ENCODE measurements at regions not wholly inside any gene's neighbourhood (a gene's known extent, or its start where the extent isn't known, plus 50 kb on each side); places are given as distances from the start of the nearest gene placed in this dataset.

- ChIA-PET CTCF (no interaction called here), POLR2A (no interaction called here)
- H3K4me1 ChIP-seq (ENCODE audit: control insufficient read depth in 1 of 2, extremely low read depth in 1 of 2, insufficient read depth in 2 of 2, low read length in 2 of 2), result no peaks in the 10 kb centered on the region
- no peak overlapping the region for H3K27ac ChIP-seq (ENCODE audit: low read length)
- ATAC-seq (replicated peaks in 1 of 4) (no peak), DNase-seq (no peak)
- WGBS (ENCODE audit: insufficient coverage), result 58% methylated on average over 2 of the region's 4 CpGs
- H3K27me3 ChIP-seq (replicated peaks in 1 of 2; ENCODE audit: control insufficient read depth in 2 of 2, extremely low read depth in 1 of 2, insufficient read depth in 2 of 2, low read length in 1 of 2), result no peaks in the 10 kb centered on the region
- no peak overlapping the region for H3K27ac Mint-ChIP-seq
- no peaks in the 10 kb centered on the region for H3K4me1 Mint-ChIP-seq
- H3K4me3 Mint-ChIP-seq, result no peak overlapping the region
- H3K9me3 Mint-ChIP-seq, result no peaks in the 10 kb centered on the region
- H3K4me3 ChIP-seq (ENCODE audit: control insufficient read depth in 1 of 2, extremely low read depth in 1 of 2, low read length in 1 of 2), result no peak overlapping the region
- H3K27me3 Mint-ChIP-seq, result peaks cover 4 to 13% of the 10 kb centered on the region in 2 donors
- no peaks in the 10 kb centered on the region for H3K36me3 ChIP-seq (ENCODE audit: control insufficient read depth in 2 of 2, extremely low read depth in 1 of 2, insufficient read depth in 1 of 2, low read length in 1 of 2)
- no peaks in the 10 kb centered on the region for H3K36me3 Mint-ChIP-seq
- no peaks in the 10 kb centered on the region for H3K9me3 ChIP-seq
Measured at GRCh38 chr18:41845563-41845962, 109.5 kb upstream of the PIK3C3 start.

DNA sequence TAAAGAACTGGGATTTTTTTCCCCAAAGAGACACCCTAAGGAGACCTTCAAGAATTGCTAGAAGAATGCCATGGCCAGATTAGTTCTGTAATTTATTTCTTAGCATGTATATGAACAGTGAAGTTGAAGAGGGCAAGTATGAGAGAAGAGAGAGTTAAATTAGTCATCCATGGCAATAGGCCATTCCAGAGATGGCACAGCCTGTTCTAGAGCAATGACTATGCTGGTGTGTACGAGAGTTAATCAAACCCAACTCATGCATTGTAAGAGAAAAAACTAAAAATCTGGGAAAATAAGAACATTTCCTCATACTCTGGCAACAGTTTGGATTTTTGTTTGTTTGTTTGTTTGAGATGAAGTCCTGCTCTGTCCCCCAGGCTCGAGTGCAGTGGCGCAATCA, 112.1 kb upstream of the PIK3C3 start:
- H3K9me3 ChIP-seq, result no peaks in the 10 kb centered on the region
- H3K27ac ChIP-seq (ENCODE audit: low read length), result no peak overlapping the region
- DNase-seq (no peak), ATAC-seq (replicated peaks in 1 of 4) (no peak)
- Mint-ChIP-seq H3K27ac (no peak overlapping the region), H3K4me1 (no peaks in the 10 kb centered on the region), H3K9me3 (no peaks in the 10 kb centered on the region), H3K36me3 (no peaks in the 10 kb centered on the region), H3K27me3 (peaks cover 4 to 10% of the 10 kb centered on the region in 2 donors), H3K4me3 (no peak overlapping the region)
- no peaks in the 10 kb centered on the region for H3K27me3 ChIP-seq (replicated peaks in 1 of 2; ENCODE audit: control insufficient read depth in 2 of 2, extremely low read depth in 1 of 2, insufficient read depth in 2 of 2, low read length in 1 of 2)
- no CpG with 5 or more reads among the region's 3 CpGs for WGBS (ENCODE audit: insufficient coverage)
- H3K4me1 ChIP-seq (ENCODE audit: control insufficient read depth in 1 of 2, extremely low read depth in 1 of 2, insufficient read depth in 2 of 2, low read length in 2 of 2), result no peaks in the 10 kb centered on the region
- POLR2A ChIA-PET, result no interaction called here
- H3K4me3 ChIP-seq (ENCODE audit: control insufficient read depth in 1 of 2, extremely low read depth in 1 of 2, low read length in 1 of 2), result no peak overlapping the region
- CTCF ChIA-PET, result no interaction called here
- no peaks in the 10 kb centered on the region for H3K36me3 ChIP-seq (ENCODE audit: control insufficient read depth in 2 of 2, extremely low read depth in 1 of 2, insufficient read depth in 1 of 2, low read length in 1 of 2)

DNA sequence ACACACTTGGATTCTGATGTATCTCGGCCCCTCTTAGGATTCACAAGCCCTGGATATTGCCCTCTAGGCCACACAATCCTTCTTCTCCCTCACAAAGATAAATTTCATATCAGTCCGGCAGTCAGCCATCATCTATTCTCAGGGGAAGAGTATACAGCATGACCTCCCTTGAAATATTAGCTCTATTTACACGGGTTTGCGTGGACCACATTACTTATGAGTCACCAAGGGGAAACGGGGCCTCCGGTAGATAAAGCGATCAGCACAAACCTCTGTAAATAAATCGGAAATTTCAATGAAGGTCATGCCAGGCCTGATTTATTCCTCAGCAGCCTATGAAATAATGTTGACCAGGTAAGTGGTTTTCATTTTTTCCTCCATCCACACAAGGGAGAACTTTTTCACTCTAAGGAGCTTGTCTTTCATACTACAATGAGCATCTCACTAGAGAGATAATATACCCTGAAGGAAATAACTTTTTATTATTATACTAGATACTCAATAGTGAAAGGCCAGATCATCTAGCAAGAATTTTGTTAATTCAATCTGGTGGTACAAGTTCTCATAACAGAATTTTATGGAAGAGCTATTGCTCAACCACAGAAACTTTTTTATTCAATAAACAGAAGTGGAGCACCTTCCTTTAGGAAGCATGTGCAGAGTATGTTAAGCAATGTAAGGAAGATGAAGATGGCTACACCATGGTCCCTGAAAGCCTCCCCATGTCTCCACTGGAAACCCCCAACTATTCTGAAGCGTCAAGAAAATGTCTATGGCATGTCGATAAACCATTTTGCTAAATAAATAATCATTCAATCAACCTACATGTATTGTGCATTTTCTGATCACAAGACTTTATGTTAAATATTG, 125.2 kb upstream of the PIK3C3 start:
- DNase-seq, result no peak
- ChIA-PET CTCF (no interaction called here), POLR2A (no interaction called here)
- Mint-ChIP-seq H3K27ac (no peak overlapping the region), H3K27me3 (peaks cover 3% of the 10 kb centered on the region in 2 donors), H3K36me3 (no peaks in the 10 kb centered on the region), H3K4me3 (no peak overlapping the region), H3K9me3 (no peaks in the 10 kb centered on the region), H3K4me1 (no peaks in the 10 kb centered on the region)
- H3K9me3 ChIP-seq, result no peaks in the 10 kb centered on the region
- 67% methylated on average over 1 of the region's 10 CpGs for WGBS (ENCODE audit: insufficient coverage)
- H3K27ac ChIP-seq (ENCODE audit: low read length), result no peak overlapping the region
- ATAC-seq (replicated peaks in 1 of 4), result no peak
- H3K4me3 ChIP-seq (ENCODE audit: control insufficient read depth in 1 of 2, extremely low read depth in 1 of 2, low read length in 1 of 2), result no peak overlapping the region
- no peaks in the 10 kb centered on the region for H3K27me3 ChIP-seq (replicated peaks in 1 of 2; ENCODE audit: control insufficient read depth in 2 of 2, extremely low read depth in 1 of 2, insufficient read depth in 2 of 2, low read length in 1 of 2)
- H3K36me3 ChIP-seq (ENCODE audit: control insufficient read depth in 2 of 2, extremely low read depth in 1 of 2, insufficient read depth in 1 of 2, low read length in 1 of 2), result no peaks in the 10 kb centered on the region
- no peaks in the 10 kb centered on the region for H3K4me1 ChIP-seq (ENCODE audit: control insufficient read depth in 1 of 2, extremely low read depth in 1 of 2, insufficient read depth in 2 of 2, low read length in 2 of 2)

- Histone ChIP-seq H3K36me3 (ENCODE audit: control insufficient read depth in 2 of 2, extremely low read depth in 1 of 2, insufficient read depth in 1 of 2, low read length in 1 of 2) (no peaks in the 10 kb centered on the region), H3K4me1 (ENCODE audit: control insufficient read depth in 1 of 2, extremely low read depth in 1 of 2, insufficient read depth in 2 of 2, low read length in 2 of 2) (no peaks in the 10 kb centered on the region), H3K27ac (ENCODE audit: low read length) (no peak overlapping the region), H3K27me3 (replicated peaks in 1 of 2; ENCODE audit: control insufficient read depth in 2 of 2, extremely low read depth in 1 of 2, insufficient read depth in 2 of 2, low read length in 1 of 2) (no peaks in the 10 kb centered on the region), H3K9me3 (no peaks in the 10 kb centered on the region), H3K4me3 (ENCODE audit: control insufficient read depth in 1 of 2, extremely low read depth in 1 of 2, low read length in 1 of 2) (no peak overlapping the region)
- ChIA-PET POLR2A (no interaction called here), CTCF (no interaction called here)
- WGBS (ENCODE audit: insufficient coverage), result 86% methylated on average over 1 of the region's 2 CpGs
- Mint-ChIP-seq H3K27me3 (peaks cover 2 to 3% of the 10 kb centered on the region in 2 donors), H3K4me1 (no peaks in the 10 kb centered on the region), H3K9me3 (no peaks in the 10 kb centered on the region), H3K36me3 (no peaks in the 10 kb centered on the region), H3K4me3 (no peak overlapping the region), H3K27ac (no peak overlapping the region)
- DNase-seq (no peak), ATAC-seq (replicated peaks in 1 of 4) (no peak)
Measured at GRCh38 chr18:41828137-41828536, 126.9 kb upstream of the PIK3C3 start.

DNA sequence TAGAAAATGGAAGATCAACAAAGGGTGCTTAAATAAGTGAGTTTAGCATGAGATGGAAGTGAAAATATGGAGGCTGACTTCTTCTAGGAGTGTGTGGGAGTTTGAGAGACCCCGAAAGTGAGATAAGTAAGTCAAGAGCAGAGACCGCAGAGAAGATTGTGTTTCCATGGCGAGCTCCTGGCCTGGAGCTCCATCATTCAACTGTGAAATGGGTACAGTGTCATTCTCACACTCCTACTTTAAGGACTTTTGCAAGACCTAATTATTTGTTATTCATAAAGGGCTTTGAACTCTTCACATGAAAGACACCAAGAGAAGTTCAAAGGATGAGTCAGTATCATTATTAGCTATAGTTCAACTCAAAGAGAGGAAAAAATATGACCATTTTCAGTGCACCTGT, 134.2 kb upstream of the PIK3C3 start:
- ChIA-PET CTCF (no interaction called here), POLR2A (no interaction called here)
- H3K36me3 ChIP-seq (ENCODE audit: control insufficient read depth in 2 of 2, extremely low read depth in 1 of 2, insufficient read depth in 1 of 2, low read length in 1 of 2), result no peaks in the 10 kb centered on the region
- H3K4me1 ChIP-seq (ENCODE audit: control insufficient read depth in 1 of 2, extremely low read depth in 1 of 2, insufficient read depth in 2 of 2, low read length in 2 of 2), result no peaks in the 10 kb centered on the region
- no peak overlapping the region for H3K27ac ChIP-seq (ENCODE audit: low read length)
- H3K9me3 Mint-ChIP-seq, result peaks cover 0 to 8% (median 0%) of the 10 kb centered on the region in 3 donors
- no peak overlapping the region for H3K4me3 Mint-ChIP-seq
- H3K27me3 ChIP-seq (replicated peaks in 1 of 2; ENCODE audit: control insufficient read depth in 2 of 2, extremely low read depth in 1 of 2, insufficient read depth in 2 of 2, low read length in 1 of 2), result no peaks in the 10 kb centered on the region
- ATAC-seq (replicated peaks in 1 of 4) (no peak), DNase-seq (no peak)
- no peaks in the 10 kb centered on the region for H3K36me3 Mint-ChIP-seq
- H3K4me3 ChIP-seq (ENCODE audit: control insufficient read depth in 1 of 2, extremely low read depth in 1 of 2, low read length in 1 of 2), result no peak overlapping the region
- WGBS (ENCODE audit: insufficient coverage), result no CpG with 5 or more reads among the region's 3 CpGs
- no peaks in the 10 kb centered on the region for H3K9me3 ChIP-seq
- H3K27me3 Mint-ChIP-seq, result peaks cover 3 to 7% of the 10 kb centered on the region in 2 donors
- H3K27ac Mint-ChIP-seq, result no peak overlapping the region
- H3K4me1 Mint-ChIP-seq, result no peaks in the 10 kb centered on the region

DNA sequence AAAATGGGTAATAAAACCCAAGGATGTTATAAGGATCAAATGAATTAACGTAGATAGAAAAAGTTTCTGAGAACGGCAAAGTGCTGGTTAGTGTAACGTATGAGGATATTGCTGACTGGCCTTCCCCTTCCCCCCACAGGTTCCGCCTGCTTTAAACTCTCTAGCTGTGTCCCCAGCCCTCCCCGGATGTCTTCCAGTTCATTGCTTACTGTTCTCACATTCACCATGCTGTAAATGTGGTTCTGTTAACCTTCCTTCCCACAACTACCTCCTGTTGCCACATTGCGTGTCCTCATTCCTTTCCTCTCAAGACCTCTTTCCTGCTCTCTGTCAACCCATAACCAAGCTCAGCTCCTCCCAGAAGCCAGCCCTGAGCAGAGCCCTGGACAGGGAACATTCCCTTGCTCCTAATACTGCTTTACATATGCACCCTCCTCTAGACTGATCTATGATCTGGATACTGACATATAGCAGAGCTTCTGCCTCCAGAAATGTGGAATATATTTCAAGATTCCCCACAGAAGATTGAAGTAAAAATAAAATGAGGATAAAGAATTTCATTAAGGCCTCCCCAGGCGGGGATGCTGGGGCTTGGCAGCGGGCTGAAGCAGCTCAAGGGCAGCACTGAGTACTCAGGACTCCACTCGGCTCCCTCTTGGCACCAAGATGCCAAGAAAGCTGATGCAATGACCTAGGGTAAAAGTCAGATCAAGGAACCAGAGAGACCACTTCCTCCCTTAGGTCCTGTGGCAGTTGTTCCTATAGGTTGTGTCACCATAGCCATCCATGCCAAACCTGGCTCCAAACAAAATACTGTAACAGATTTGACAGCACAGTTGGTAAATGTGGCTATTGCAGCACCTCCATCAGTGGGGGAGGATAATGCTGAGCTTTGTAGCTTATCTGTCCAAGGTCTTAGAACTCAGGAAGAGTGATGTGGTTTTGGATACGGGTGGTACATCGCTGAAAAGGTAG, 136.4 kb upstream of the PIK3C3 start:
- no peaks in the 10 kb centered on the region for H3K4me1 Mint-ChIP-seq
- Histone ChIP-seq H3K36me3 (ENCODE audit: control insufficient read depth in 2 of 2, extremely low read depth in 1 of 2, insufficient read depth in 1 of 2, low read length in 1 of 2) (no peaks in the 10 kb centered on the region), H3K4me1 (ENCODE audit: control insufficient read depth in 1 of 2, extremely low read depth in 1 of 2, insufficient read depth in 2 of 2, low read length in 2 of 2) (no peaks in the 10 kb centered on the region), H3K9me3 (no peaks in the 10 kb centered on the region), H3K27me3 (replicated peaks in 1 of 2; ENCODE audit: control insufficient read depth in 2 of 2, extremely low read depth in 1 of 2, insufficient read depth in 2 of 2, low read length in 1 of 2) (no peaks in the 10 kb centered on the region), H3K4me3 (ENCODE audit: control insufficient read depth in 1 of 2, extremely low read depth in 1 of 2, low read length in 1 of 2) (no peak overlapping the region), H3K27ac (ENCODE audit: low read length) (no peak overlapping the region)
- ATAC-seq (replicated peaks in 1 of 4) (no peak), DNase-seq (no peak)
- 69% methylated on average over 5 of the region's 11 CpGs for WGBS (ENCODE audit: insufficient coverage)
- no peaks in the 10 kb centered on the region for H3K36me3 Mint-ChIP-seq
- no peak overlapping the region for H3K27ac Mint-ChIP-seq
- peaks cover 3 to 7% of the 10 kb centered on the region in 2 donors for H3K27me3 Mint-ChIP-seq
- H3K4me3 Mint-ChIP-seq, result no peak overlapping the region
- ChIA-PET CTCF (no interaction called here), POLR2A (interaction anchor here in 1 of 2 donors (0.6 kb wide), 1 partner anchor 186 kb away, joined by 3 read pairs; no protein-coding TSS in a partner anchor)
- H3K9me3 Mint-ChIP-seq, result peaks cover 0 to 14% (median 0%) of the 10 kb centered on the region in 3 donors

All from T-cell (primary cell).